ENCODE measurements at regions not wholly inside any gene's neighbourhood (a gene's known extent, or its start where the extent isn't known, plus 50 kb on each side); places are given as distances from the start of the nearest gene placed in this dataset.

GRCh38 chr15:87711026-87711425 lies 545.5 kb downstream of the NTRK3 start:
- no peaks in the 10 kb centered on the region for H3K36me3 ChIP-seq
- no peak for DNase-seq (ENCODE audit: low spot score in 2 of 2)
- H3K4me3 ChIP-seq: no peak overlapping the region
- no peaks in the 10 kb centered on the region for H3K9me3 ChIP-seq
- no peaks in the 10 kb centered on the region for H3K4me1 ChIP-seq
- no peak overlapping the region for H3K27ac ChIP-seq
- no peak for TF ChIP-seq CTCF (IDR thresholded peaks at IDR 0.05)
- intact Hi-C loops (cut with DNase I): no loop called here
- no peaks in the 10 kb centered on the region for H3K27me3 ChIP-seq

- Histone ChIP-seq H3K27ac (no peak overlapping the region), H3K4me1 (no peaks in the 10 kb centered on the region), H3K9me3 (no peaks in the 10 kb centered on the region), H3K27me3 (no peaks in the 10 kb centered on the region), H3K36me3 (no peaks in the 10 kb centered on the region), H3K4me3 (no peak overlapping the region)
- no peak for DNase-seq (ENCODE audit: low spot score in 2 of 2)
- intact Hi-C loops (cut with DNase I): no loop called here
- no peak for TF ChIP-seq CTCF (IDR thresholded peaks at IDR 0.05)
These were observed 546.1 kb downstream of the NTRK3 start for GRCh38 chr15:87710406-87710805.

GRCh38 chr15:87707566-87708130 lies 548.9 kb downstream of the NTRK3 start:
- H3K9me3 ChIP-seq: no peaks in the 10 kb centered on the region
- no peaks in the 10 kb centered on the region for H3K36me3 ChIP-seq
- no peaks in the 10 kb centered on the region for H3K27me3 ChIP-seq
- H3K4me1 ChIP-seq: no peaks in the 10 kb centered on the region
- intact Hi-C loops (cut with DNase I): no loop called here
- H3K27ac ChIP-seq: no peak overlapping the region
- no peak for TF ChIP-seq CTCF (IDR thresholded peaks at IDR 0.05)
- no peak for DNase-seq (ENCODE audit: low spot score in 2 of 2)
- no peak overlapping the region for H3K4me3 ChIP-seq

GRCh38 chr15:87707071-87707470 lies 549.5 kb downstream of the NTRK3 start:
- Histone ChIP-seq H3K36me3 (no peaks in the 10 kb centered on the region), H3K4me1 (no peaks in the 10 kb centered on the region), H3K4me3 (no peak overlapping the region), H3K27me3 (no peaks in the 10 kb centered on the region), H3K27ac (no peak overlapping the region), H3K9me3 (no peaks in the 10 kb centered on the region)
- intact Hi-C loops (cut with DNase I): no loop called here
- DNase-seq (ENCODE audit: low spot score in 2 of 2): no peak
- TF ChIP-seq CTCF (IDR thresholded peaks at IDR 0.05): no peak

GRCh38 chr15:87706001-87706400 lies 550.5 kb downstream of the NTRK3 start:
- Histone ChIP-seq H3K4me1 (no peaks in the 10 kb centered on the region), H3K27ac (no peak overlapping the region), H3K27me3 (no peaks in the 10 kb centered on the region), H3K36me3 (no peaks in the 10 kb centered on the region), H3K9me3 (no peaks in the 10 kb centered on the region), H3K4me3 (no peak overlapping the region)
- no peak for TF ChIP-seq CTCF (IDR thresholded peaks at IDR 0.05)
- intact Hi-C loops (cut with DNase I): no loop called here
- no peak for DNase-seq (ENCODE audit: low spot score in 2 of 2)

GRCh38 chr15:87704276-87704675 lies 552.3 kb downstream of the NTRK3 start:
- Histone ChIP-seq H3K4me1 (no peaks in the 10 kb centered on the region), H3K4me3 (no peak overlapping the region), H3K27ac (no peak overlapping the region), H3K36me3 (no peaks in the 10 kb centered on the region), H3K27me3 (no peaks in the 10 kb centered on the region), H3K9me3 (no peaks in the 10 kb centered on the region)
- no peak for DNase-seq (ENCODE audit: low spot score in 2 of 2)
- intact Hi-C loops (cut with DNase I): no loop called here
- no peak for TF ChIP-seq CTCF (IDR thresholded peaks at IDR 0.05)

Data from ascending aorta (tissue), 2 donors.